ENCODE measurements at regions not wholly inside any gene's neighbourhood (a gene's known extent, or its start where the extent isn't known, plus 50 kb on each side); places are given as distances from the start of the nearest gene placed in this dataset.

GRCh38 chr2:19560785-19561184 is 202.4 kb upstream of the OSR1 start:
- BruUV-seq (replicated peaks), result no TSS peak
- no peaks in the 10 kb centered on the region for H3K36me3 ChIP-seq (ENCODE audit: low read depth)

GRCh38 chr2:19559596-19560240 is 201.3 kb upstream of the OSR1 start:
- intact Hi-C loops (cut with micrococcal nuclease; ENCODE audit: unreplicated experiment), result no loop called here
- Histone ChIP-seq H3K4me2 (no peak overlapping the region), H3K9me3 (ENCODE audit: insufficient read depth, low read depth) (no peaks in the 10 kb centered on the region), H3K27me3 (ENCODE audit: insufficient read depth, low read depth) (no peaks in the 10 kb centered on the region), H3K9me2 (ENCODE audit: insufficient read depth) (no peaks in the 10 kb centered on the region), H3K79me2 (ENCODE audit: low read depth) (no peaks in the 10 kb centered on the region), H3K4me3 (no peak overlapping the region), H3K4me1 (replicated peaks; ENCODE audit: insufficient read depth) (no peaks in the 10 kb centered on the region), H3F3A (ENCODE audit: insufficient read depth, low read depth) (no peaks in the 10 kb centered on the region), H3K36me3 (ENCODE audit: low read depth) (no peaks in the 10 kb centered on the region), H2AFZ (no peak overlapping the region), H3K27ac (no peak overlapping the region), H4K20me1 (ENCODE audit: insufficient read depth) (no peaks in the 10 kb centered on the region)
- no peak for TF ChIP-seq CTCF (conservative IDR thresholded peaks at IDR 0.05)
- TF ChIP-seq EZH2 (IDR thresholded peaks at IDR 0.05; ENCODE audit: low read depth), result no peak
- ChIA-PET POLR2A (ENCODE audit: unreplicated experiment) (no interaction called here), CTCF (no interaction called here)
- no peak for DNase-seq
- BruUV-seq (replicated peaks), result no TSS peak

More at GRCh38 chr2:19560785-19561184, 202.4 kb upstream of the OSR1 start:
- intact Hi-C loops (cut with micrococcal nuclease; ENCODE audit: unreplicated experiment), result no loop called here
- no peaks in the 10 kb centered on the region for H3K9me2 ChIP-seq (ENCODE audit: insufficient read depth)
- H3K27ac ChIP-seq, result no peak overlapping the region
- no peak for DNase-seq
- no peak overlapping the region for H2AFZ ChIP-seq
- ChIA-PET CTCF (no interaction called here), POLR2A (ENCODE audit: unreplicated experiment) (no interaction called here)
- no peaks in the 10 kb centered on the region for H3K4me1 ChIP-seq (replicated peaks; ENCODE audit: insufficient read depth)
- no peak for TF ChIP-seq EZH2 (IDR thresholded peaks at IDR 0.05; ENCODE audit: low read depth)
- no peak for TF ChIP-seq CTCF (conservative IDR thresholded peaks at IDR 0.05)
- H3K27me3 ChIP-seq (ENCODE audit: insufficient read depth, low read depth), result no peaks in the 10 kb centered on the region
- H3F3A ChIP-seq (ENCODE audit: insufficient read depth, low read depth), result no peaks in the 10 kb centered on the region
- H3K4me3 ChIP-seq, result no peak overlapping the region
- H3K4me2 ChIP-seq, result no peak overlapping the region
- no peaks in the 10 kb centered on the region for H3K9me3 ChIP-seq (ENCODE audit: insufficient read depth, low read depth)
- H4K20me1 ChIP-seq (ENCODE audit: insufficient read depth), result no peaks in the 10 kb centered on the region
- H3K79me2 ChIP-seq (ENCODE audit: low read depth), result no peaks in the 10 kb centered on the region

- no peak overlapping the region for H3K27ac ChIP-seq
- intact Hi-C loops (cut with micrococcal nuclease; ENCODE audit: unreplicated experiment), result no loop called here
- H3F3A ChIP-seq (ENCODE audit: insufficient read depth, low read depth), result no peaks in the 10 kb centered on the region
- ChIA-PET CTCF (no interaction called here), POLR2A (ENCODE audit: unreplicated experiment) (no interaction called here)
- TF ChIP-seq EZH2 (IDR thresholded peaks at IDR 0.05; ENCODE audit: low read depth) (no peak), CTCF (conservative IDR thresholded peaks at IDR 0.05) (no peak)
- no peaks in the 10 kb centered on the region for H3K79me2 ChIP-seq (ENCODE audit: low read depth)
- no peaks in the 10 kb centered on the region for H3K27me3 ChIP-seq (ENCODE audit: insufficient read depth, low read depth)
- no peaks in the 10 kb centered on the region for H4K20me1 ChIP-seq (ENCODE audit: insufficient read depth)
- no peaks in the 10 kb centered on the region for H3K9me2 ChIP-seq (ENCODE audit: insufficient read depth)
- no peak for DNase-seq
- no peaks in the 10 kb centered on the region for H3K4me1 ChIP-seq (replicated peaks; ENCODE audit: insufficient read depth)
- H3K9me3 ChIP-seq (ENCODE audit: insufficient read depth, low read depth), result no peaks in the 10 kb centered on the region
- no TSS peak for BruUV-seq (replicated peaks)
- no peak overlapping the region for H3K4me2 ChIP-seq
- H2AFZ ChIP-seq, result no peak overlapping the region
- H3K36me3 ChIP-seq (ENCODE audit: low read depth), result no peaks in the 10 kb centered on the region
- H3K4me3 ChIP-seq, result no peak overlapping the region
Measured at GRCh38 chr2:19556648-19557047, 198.2 kb upstream of the OSR1 start.
